GM18870 (cell line): ENCODE measurements at regions not wholly inside any gene's neighbourhood (a gene's known extent, or its start where the extent isn't known, plus 50 kb on each side); places are given as distances from the start of the nearest gene placed in this dataset.

ENCODE experiments used
- ATAC-seq: cut with Tn5 transposase; IDR thresholded peaks from one replicate; pipeline ENCODE4 v1.9.1; 2021; ENCODE audit warnings: moderate library complexity; ENCODE audit not compliant: unreplicated experiment

DNA sequence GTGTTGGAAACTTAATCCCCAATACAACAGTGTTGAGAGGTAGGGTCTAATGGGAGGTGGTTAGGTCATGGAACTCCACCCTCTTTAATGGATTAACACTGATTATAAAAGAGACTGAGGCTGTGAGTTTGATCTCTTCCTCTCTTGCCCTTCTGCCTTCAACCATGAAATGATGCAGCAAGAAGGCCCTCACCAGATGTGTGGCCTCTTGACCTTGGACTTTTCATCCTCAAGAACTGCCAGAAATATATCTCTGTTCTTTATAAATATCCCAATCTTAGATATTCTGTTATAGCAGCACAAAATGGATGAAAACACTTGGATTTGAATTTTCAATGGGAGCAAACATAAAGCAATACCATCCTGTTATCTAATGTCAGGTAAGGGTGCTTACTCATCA, 67.6 kb downstream of the NMUR2 start:
- ATAC-seq = no peak

DNA sequence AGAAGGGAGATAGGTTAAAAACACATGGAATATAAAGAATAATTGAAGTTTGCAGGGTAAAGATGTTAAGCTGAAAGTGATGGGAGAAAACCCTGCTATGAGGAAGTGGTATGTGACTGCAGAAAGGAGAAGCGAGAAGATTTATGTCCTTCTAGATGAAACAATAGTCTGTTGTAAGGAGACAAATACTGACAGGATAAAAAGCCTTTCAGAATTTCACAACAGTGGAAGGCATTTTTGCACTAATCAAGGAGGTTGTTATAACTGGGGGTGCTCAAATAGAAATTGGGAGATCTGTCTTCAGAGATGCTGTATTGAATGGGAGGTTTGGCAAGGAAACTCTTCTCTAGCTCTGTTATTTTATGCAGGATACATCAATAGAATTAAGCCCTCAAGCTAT, 69.6 kb downstream of the NMUR2 start:
- ATAC-seq = no peak

DNA sequence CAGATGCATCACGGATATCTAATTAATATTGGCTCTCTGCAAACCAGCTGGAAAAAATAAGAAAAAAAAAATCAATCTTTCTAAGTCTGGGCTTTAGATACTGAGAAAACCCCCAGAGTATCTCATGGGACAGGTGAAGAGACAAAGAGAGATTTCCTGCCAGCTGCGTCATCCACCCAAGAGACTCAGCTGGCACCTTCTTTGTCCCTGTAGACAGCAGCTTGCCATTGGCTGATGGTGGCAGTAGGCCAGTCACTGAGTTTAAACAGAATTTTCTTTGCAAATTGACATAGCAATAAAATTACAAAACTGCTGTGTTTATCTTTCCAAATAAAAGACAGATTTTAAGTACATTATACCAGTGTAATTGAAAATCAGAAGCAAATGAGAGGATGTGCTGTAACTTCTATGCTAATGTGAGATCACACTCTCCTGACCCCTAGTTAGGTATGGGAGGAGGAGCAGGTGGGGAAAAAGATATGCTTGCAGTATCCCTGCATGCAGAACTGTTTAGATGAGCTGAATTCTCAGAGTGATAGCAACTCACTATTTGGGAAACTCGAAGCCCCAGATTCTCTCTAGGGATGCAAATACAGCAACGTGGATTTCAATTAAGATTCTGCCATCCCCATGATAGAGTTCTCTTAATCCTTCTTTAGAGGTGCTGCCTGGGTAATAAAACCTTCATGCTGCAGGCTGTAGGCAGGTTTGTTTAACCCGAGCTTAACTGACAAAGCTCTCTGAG, 72.2 kb downstream of the NMUR2 start:
- no peak for ATAC-seq

DNA sequence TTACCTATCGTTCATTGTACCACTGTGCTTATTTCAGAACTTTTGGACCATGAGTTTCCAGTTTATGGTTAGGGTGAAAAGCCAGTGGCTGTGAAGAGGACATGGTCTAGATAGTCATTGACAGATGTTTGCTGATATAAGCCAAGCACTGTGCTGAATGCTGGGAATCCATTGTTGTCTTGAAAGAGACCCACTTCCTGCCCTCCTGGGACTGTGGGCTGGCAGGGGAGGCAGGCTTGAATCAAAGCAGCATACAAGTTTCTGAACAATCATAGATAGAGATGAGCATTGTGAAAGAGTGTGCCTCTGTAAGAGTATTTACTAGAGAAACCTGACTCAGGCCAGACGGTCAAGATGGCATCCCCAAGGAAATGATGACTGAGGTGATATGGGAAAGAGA, 73.4 kb downstream of the NMUR2 start:
- ATAC-seq = no peak

DNA sequence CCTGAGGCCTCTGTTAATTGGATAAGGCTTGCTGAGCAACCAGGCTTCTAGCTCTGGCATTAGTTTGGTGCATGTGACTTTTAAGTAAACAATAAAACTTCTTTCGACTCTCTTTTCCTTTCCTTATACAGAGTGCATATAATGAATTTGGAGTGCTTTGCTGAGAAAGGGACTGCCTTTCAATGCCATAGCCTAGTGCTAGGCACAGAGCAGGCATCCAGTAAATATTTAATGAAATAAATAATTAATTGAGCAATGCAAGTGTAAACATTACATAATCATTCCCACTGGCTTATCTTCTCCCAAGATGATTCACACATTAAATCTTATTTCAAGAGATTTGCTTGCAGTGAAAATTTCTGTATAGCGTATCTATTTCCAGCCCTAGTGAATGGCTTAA, 74.1 kb downstream of the NMUR2 start:
- no peak for ATAC-seq

DNA sequence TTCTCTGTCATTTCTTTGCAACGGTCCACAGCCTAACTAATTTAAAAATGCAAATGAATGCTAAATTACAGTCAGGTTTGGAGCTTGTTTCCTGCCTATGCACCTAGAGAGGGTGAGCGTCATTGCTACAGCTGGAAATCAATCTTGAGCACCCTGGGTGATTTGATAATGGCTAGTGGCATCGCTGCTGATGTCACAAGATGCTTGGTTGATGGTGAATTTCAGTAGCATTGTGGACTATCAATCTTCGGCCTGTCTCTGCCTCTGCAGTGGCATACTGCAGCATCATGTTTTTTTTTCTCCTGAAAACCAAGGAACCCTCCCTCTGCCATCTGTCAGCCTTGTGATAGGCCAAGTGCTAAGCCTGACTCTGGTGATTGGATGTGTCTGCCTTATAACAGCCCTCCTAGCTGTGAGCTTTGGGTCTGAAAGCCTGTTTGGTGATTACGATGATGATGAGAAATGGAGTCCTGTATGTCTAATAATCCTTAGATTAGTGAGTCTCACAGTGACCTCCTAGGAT, 75.3 kb downstream of the NMUR2 start:
- no peak for ATAC-seq

DNA sequence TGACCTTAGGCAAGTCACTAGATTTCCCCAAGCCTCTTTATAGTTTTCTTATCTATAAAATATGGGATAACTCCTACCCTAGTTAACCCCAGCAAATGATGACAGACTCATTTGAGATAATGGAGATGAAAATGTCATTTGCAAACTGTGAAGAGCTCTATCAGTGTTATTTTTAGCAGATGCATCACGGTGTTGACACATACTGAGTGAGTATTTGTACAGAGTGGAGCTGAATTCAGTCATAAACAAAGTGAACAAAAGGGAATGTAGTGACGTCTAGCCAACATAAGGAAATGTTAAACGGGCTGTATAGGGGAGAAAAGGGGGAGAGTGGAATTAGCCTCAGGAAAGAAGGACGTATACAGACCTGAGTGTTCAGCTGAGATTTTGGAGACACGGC, 75.9 kb downstream of the NMUR2 start:
- ATAC-seq = no peak

DNA sequence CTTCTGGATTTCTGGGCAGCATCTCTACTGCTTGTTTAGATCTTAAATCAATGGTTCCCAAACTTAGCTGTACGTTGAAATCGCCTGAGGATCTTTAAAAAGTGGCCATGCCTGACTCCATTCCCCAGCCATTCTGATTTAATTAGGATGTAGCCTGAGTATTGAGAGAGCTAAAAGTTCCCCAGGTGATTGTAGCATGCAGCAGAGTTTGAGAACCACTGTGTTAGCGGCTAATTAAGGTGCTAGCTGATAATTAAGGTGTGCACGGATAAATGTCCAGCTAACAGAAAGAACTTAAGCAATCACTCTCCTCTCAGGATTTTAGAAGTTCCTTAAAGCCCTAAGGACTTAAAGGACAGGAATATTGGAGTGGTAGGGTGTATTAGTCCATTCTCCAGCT, 89.1 kb downstream of the NMUR2 start:
- ATAC-seq = no peak

DNA sequence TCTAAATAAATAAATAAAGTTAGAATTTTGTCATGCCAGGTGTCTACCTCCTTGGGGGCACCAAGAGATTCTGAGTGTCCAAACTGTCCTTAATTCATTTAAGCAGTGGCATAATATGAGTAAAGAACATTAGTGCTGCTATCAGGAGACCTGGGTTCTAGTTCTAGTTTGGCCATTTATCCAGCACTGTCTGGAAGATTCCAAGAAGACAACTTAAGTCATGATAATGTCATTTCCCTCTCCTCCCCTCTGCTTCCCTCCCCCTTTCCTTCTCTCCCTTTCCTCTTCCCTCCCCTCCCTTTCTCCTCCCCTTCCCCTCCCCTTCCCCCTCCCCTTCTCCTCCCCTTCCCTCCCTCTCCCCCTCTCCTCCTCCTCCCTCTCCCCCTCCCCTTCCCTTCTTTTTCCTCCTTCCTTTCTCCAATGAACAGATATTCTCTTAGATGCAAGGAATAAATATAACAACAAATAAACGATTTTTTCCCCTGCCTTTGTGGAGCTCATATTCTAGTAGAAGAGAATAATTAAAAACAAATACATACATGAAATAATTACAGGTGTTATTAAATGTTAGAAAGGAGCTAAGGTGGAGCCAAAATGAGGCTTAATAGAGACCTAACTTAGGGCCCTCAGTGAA, 90.8 kb downstream of the NMUR2 start:
- ATAC-seq = no peak

DNA sequence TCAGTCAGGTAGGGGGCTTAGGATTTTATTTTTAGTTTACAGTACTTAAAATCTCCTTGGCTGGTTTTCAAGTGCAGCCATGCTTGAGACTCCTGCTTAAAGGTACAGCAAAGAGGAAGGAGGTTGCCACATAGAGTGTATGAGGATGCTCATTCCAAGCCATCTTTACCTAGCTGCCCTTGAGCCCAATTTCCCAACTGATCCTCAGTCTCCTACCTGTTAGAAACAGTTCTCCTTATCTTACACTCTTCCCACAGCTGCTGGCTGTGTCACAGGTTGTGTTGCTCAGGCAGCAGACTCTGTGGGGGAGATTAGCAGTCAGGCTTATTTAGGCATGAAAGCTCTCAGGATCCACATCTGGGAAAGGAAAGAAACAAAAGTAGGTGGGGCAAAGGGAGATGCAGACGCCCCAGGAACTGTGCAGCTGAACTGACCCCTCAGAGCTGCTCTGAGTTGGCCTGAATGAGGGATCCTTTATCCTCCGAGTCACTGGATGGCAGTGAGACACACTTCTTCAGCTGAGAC, 95.1 kb downstream of the NMUR2 start:
- ATAC-seq = no peak

DNA sequence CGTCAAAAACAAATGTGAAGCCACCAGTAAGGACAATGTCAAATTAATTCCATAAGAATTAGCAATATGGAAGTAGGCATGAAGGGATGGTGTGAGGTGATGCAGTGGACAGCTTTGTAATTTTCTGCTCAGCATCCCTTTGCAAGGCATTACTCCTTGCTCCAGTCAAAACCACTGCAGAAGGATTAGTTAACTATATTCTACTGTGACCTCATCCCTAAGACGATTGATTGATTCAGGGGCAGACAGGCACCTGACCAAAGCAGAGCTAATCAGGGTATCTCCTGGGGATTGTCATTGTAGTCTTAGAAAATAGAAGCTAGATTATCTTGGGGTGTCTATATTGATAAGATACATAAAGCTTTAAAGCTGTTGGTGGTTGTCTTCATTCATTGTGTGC, 98.7 kb downstream of the NMUR2 start:
- no peak for ATAC-seq

DNA sequence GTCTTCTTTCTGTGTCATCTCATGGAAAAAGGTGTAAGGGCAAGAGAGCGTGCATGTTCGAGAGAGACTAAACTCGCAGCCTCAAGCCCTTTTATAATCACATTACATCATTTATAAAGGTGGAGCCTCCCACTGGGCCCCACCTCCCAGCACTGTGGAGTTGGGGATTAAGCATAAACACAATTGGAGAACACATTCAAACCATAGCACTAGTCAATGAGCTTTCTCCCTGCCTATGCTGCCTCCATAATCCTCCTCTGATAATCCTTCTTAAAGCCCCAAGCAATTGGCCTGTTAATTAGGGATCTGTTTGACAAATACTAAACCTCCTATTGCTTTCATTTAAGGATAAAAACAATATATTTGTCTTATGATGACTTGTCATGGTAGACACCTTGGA, 99.6 kb downstream of the NMUR2 start:
- no peak for ATAC-seq

DNA sequence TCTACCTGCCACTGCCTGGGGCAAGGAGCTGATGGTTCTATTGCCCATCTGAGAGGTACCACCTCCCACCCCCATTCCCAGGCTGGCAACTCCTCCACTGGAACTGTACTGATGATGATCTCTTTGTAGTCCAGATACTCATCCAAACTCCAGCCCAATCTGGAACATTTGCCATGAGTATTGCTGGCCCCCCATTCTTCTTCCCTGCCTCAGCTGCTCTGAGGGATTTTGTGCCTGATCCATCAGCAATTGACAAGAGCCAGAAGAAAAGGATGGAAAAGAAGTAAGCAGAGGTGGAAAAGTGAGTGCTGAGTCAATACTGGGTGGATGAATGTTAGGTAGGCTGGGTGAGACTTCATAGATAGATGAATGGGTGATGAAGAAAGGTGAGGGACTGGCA, 101.2 kb downstream of the NMUR2 start:
- no peak for ATAC-seq

DNA sequence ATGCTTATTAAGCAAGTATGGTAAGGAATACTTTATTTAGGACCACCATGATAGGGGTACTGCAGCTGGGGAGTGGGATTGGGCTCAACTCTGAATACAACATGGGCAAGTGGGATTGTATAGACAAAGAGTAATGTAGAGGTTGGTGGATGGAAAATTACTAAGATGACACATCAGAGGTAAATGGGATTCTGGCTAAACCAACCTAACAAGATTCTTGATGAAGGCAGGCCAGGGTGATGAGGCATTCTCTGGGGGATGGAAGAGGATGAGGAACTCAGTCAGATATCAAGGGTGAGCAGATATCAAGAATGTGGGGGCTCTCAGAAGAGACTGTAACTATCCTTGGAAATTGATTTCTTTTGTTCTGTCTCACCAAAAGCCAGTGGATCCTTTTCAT, 107.2 kb downstream of the NMUR2 start:
- no peak for ATAC-seq

DNA sequence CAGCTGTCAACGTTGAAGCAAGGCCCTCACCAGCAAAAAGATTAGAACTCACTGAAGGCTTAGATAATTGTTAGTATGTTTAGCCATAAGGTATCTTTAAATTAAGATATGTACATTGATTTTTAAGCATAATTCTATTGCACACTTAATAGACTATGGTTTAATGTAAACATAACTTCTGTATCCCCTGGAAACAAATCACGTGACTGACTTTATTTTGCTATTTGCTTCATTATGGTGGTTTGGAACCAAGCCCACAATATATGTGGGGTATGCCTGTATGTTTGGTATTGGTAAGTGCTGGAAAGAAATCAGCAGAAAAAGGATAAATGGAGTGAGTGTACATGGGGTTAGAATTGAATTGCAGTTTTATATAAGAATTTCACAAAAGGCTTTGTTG, 111.9 kb downstream of the NMUR2 start:
- no peak for ATAC-seq

DNA sequence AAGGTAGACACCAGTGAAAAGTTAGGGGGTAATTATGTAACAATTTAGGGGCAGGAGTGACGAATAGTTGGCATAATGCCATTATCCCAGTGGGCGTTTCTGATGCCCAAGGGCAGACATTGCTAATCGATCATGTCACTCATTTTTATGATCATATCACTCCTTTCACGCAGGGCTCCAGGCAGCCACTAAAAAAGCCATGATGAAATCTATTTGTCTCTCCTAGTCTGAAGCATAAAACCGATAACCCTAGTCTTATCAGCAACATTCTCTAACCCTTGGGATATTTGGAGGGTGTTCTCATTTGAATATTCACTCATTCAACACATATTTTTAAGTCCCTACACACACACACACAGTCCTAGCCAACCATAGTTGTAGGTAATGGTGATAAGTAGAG, 114.9 kb downstream of the NMUR2 start:
- ATAC-seq = no peak

DNA sequence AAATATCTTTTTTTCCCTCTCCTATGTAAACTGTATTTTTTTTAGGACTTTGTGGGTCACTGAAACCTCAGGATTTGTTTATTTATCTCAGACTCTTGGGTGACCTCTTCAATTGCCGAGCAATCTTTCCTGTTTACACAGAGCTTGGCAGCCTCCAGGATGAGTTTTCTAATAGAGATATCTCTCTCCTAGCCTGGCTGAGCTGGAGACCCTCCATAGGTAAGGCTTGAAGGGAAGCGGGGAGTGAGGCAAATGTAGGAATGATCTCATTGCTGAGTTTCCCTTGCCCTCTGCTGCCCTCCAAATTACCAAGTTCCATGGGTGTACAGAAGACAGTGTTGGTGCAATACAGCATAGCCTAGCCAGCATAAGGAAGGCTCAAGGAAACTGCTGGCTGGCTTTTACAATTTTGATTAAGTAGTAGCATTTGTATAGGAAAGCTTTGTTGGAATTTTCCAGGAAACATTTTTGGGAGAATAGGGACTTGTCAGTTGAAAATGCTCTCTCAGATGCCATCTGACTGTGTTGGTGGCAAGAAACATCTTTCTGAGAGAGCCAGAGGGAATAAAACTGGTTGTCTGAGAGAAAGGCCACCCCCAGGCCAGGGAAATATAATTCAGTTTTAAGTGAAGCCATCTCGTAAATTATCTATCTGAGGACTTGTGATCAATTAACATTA, 116.0 kb downstream of the NMUR2 start:
- no peak for ATAC-seq

DNA sequence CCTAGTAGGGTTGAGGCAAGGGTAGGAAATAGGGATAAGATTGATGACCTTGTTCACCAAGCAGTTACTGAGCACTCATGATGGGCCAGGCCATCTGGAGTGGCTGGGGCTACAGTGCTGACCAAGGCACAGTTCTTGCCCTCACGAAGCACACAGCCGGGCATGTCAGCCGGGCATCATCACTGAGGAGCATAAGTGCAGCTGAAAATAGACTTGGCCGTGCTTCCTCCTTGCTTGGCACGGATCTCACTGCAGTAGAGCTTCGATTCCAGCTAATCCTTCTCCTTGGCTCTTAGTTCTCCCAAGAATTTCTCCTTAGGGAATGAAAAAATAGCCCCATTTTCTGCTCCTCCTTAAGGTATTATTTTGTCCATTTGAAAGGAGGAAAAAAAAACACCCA, 116.6 kb downstream of the NMUR2 start:
- ATAC-seq = no peak

DNA sequence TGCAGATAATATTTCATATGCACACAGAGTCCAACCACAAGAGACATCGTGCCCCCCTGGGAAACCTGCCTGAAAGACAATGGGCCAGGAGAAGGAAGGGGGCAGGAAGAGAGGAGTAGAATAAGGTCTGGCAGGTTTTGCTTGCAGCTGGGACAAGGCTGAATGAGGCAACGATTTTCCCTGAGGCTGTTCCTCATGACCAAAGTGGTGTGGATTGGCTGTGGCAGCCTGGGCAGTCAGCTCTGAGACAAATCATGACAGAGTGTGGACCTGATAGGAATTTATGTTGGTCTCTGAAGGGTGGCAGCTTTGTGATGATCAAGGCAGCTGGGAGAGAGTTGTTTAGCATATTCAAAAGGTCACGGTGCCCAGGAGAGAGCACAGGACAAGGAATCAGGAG, 119.3 kb downstream of the NMUR2 start:
- ATAC-seq = no peak

DNA sequence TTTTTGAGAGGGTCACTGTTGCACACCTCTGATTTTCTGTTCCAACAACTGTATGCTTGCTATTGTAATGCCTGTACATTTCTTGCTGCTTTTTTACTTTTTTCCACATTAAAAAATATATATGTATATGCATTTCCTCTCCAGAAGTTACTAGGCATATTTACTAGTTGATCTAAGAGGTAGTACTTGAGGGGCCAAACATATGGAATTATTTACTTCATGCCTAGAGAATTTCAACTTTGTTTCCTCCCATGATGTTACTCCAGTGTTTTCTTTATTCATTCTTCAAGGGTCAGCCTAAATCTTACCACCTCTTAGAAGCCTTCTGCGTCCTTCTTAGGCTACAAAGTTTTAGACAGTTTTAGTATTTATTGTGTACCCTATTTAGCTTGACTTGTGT, 122.7 kb downstream of the NMUR2 start:
- ATAC-seq = no peak

DNA sequence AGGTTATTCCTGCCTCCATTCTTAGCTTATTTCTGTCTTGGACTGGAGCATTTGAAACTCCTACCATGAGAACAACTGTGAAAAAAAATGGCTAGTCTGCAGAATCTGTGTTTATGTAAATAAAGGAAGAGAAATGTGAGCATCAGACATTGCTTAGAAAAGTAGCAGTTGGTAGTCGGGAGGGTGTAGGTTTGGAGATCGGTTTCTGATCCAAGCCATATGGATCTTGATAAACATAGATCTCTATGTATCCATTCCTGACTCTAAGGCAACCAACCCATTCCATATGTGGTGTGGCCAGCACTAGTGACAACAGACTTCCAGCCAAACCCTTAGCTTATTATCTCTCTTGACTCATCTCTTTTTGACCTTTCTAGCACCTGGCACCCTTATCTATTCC, 127.1 kb downstream of the NMUR2 start:
- no peak for ATAC-seq

DNA sequence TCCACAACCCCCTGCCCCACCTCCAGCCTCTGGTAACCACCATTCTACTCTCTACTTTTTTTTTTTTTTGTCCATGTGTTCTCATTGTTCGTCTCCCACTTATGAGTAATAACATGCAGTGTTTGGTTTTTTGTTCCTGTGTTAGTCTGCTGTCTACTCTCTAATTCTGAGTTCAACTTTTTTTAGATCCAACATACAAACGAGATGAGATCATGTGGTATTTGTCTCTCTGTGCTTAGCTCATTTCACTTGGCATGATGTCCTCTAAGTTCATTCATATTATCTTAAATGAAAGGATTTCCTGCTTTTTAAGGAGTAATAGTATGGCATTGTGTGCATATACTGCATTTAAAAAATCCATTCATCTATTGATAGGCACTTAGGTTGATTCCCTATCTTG, 130.9 kb downstream of the NMUR2 start:
- ATAC-seq = no peak
